IPS-NIHi11 (cell line): ENCODE measurements at regions not wholly inside any gene's neighbourhood (a gene's known extent, or its start where the extent isn't known, plus 50 kb on each side); places are given as distances from the start of the nearest gene placed in this dataset.

Source experiments
- DNase-seq: peaks from one replicate; pipeline ENCODE4 v3.0.0; 2012; ENCODE audit warnings: mixed read lengths, low spot score

DNA sequence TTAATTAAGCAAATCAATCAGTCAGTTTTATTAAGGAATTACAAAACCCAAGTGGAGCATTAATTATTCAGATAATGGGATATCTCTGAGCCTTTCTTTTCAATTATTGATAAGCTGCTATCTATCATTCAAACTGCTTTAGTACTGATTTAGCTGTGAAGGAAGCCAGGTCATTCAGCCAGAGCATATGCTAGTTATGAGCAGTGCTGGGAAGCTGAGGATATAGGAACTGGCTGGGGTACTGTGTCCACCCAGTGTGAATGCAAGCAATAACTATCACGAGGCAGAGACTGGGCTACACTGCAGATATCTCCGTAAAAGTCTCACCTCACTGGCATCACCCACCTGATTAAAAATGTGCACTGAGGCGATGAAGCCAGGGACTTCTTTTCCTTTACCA lies 496.7 kb upstream of the PIK3C3 start:
- no peak for DNase-seq

- no peak for DNase-seq
These were observed 497.2 kb upstream of the PIK3C3 start for GRCh38 chr18:41457765-41458326.

GRCh38 chr18:41456831-41457230 lies 498.2 kb upstream of the PIK3C3 start:
- no peak for DNase-seq

GRCh38 chr18:41449612-41450011 lies 505.4 kb upstream of the PIK3C3 start:
- no peak for DNase-seq

DNA sequence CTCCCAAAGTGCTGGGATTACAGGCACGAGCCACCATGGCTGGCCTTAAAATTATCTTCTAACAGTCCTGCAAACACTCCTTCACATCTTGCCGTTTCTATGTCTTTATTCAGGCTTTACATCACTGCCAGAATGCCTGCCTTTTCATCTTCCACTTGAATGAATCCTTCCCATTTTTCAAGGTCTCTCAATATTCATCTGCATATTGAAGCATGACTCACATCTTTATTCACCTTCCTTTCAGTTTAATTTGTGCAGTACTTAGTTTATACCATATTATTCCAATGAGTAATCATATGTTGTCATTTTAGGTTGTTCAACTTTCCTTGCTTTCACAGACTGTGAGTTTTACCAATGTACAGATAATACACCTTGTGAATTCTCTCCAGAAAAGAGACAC lies 510.1 kb upstream of the PIK3C3 start:
- no peak for DNase-seq

DNA sequence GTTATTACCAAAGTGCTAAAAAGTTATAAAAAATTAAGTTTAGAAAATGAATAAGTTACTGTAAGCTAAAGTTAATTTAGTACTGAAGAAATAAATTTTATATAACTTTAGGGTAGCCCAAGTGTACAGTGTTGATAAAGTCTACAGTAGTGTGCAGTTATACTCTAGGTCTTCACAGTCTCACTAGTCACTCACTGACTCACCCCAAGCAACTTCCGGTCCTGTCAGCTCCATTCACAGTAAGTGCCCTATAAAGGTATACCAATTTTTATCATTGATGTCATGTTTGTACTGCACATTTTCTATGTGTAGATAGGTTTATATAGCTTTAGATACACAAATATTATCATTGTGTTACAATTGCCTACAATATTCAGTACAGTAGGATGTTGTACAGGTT lies 518.3 kb upstream of the PIK3C3 start:
- no peak for DNase-seq

- no peak for DNase-seq
These were observed 536.4 kb upstream of the PIK3C3 start for GRCh38 chr18:41418598-41418997.

DNA sequence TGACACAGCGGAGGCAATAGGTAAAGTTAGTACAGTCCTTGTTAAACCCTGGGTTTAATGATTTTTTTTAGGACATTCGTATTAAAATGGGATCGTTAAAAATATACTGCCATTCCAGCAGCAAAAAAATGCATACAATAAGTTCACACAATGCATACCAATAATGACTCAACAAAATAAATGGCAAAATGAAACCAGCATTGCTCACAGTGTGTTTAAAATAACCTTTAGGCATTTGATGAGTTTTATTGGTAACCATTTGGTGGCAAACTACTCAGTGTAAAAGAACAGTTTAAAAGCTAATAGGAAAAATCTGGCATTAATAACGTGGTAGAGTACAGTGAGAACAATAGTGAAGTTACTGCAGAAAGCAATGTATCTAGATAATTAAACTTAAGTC lies 539.0 kb upstream of the PIK3C3 start:
- no peak for DNase-seq

- DNase-seq = no peak
These were observed 545.0 kb upstream of the PIK3C3 start for GRCh38 chr18:41410006-41410405.

DNA sequence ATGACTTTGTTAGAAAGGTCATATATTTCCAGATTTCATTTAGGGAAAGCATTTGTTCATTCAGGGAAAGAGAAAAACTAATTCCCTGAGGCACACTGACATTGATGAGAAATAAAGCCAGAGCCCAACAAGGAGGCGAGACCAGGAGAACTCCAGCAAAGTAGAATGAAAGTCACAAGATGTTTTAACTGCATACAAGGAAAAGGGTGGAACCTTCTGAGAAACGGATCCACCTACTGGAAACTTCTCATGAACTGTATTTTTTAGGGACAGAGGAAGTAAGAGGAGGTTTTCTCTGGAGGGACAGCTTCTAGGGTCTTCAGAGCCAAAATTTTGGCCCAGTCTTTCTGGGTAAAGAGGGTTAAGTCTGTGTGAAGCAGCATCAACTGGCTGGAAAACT lies 548.2 kb upstream of the PIK3C3 start:
- DNase-seq = no peak

DNA sequence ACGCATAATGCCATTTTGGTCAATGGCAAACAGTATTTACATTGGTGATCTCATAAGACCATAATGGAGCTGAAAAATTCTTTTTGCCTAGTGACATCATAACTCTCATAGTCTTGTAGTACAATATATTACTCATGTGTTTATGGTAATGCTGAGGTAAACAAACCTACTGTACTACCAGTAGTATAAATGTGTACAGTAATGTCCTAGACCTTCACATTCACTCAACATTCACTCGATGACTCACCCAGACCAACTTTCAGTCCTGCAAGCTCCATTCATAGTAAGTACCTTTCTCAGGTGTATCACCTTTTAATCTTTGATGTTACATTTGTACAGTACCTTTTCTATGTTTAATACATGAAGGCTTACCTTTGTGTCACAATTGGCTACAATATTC lies 558.2 kb upstream of the PIK3C3 start:
- no peak for DNase-seq

- no peak for DNase-seq
These were observed 558.8 kb upstream of the PIK3C3 start for GRCh38 chr18:41396211-41396610.

DNA sequence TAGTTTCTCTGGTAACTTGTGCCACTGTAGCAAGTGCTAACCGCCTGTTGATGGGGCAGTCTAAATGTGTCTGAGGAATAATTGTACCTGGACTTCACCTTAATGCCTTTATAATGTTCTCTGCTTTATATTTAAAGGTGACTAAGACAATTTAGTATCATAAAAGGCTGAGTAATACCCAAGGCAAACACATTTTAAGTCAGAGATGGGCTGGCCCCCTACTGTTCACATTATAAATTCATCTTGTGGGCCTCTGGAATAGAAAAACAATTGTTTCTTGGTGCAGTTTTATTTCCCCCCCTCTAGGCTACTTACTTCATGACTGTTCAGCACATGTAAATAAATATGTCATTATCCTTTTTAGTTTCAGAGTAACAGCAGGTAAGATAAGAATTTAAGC lies 559.3 kb upstream of the PIK3C3 start:
- no peak for DNase-seq

GRCh38 chr18:41391616-41392595 lies 563.1 kb upstream of the PIK3C3 start:
- DNase-seq = peak; percentile 60

- no peak for DNase-seq
These were observed 564.7 kb upstream of the PIK3C3 start for GRCh38 chr18:41390309-41390708.

- peak; percentile 41 for DNase-seq
These were observed 576.4 kb upstream of the PIK3C3 start for GRCh38 chr18:41378598-41378997.

- no peak for DNase-seq
These were observed 581.4 kb upstream of the PIK3C3 start for GRCh38 chr18:41373612-41374011.

- no peak for DNase-seq
These were observed 582.9 kb upstream of the PIK3C3 start for GRCh38 chr18:41372046-41372665.

GRCh38 chr18:41371156-41372045 lies 583.6 kb upstream of the PIK3C3 start:
- peak; percentile 10 for DNase-seq

- no peak for DNase-seq
These were observed 584.3 kb upstream of the PIK3C3 start for GRCh38 chr18:41370740-41371139.

- DNase-seq = no peak
These were observed 597.3 kb upstream of the PIK3C3 start for GRCh38 chr18:41357708-41358107.
